ENCODE measurements at regions not wholly inside any gene's neighbourhood (a gene's known extent, or its start where the extent isn't known, plus 50 kb on each side); places are given as distances from the start of the nearest gene placed in this dataset.

GRCh38 chr14:104435147-104436046 lies 144.2 kb upstream of the C14orf180 start:
- no peaks in the 10 kb centered on the region for H3K4me1 Mint-ChIP-seq
- H3K9me3 Mint-ChIP-seq = peaks cover 0 to 1% (median 0%) of the 10 kb centered on the region in 3 donors
- no peak overlapping the region for H3K4me3 Mint-ChIP-seq
- H3K27ac Mint-ChIP-seq = no peak overlapping the region
- H3K36me3 Mint-ChIP-seq = no peaks in the 10 kb centered on the region
- H3K27me3 Mint-ChIP-seq = peaks cover 1% of the 10 kb centered on the region

GRCh38 chr14:104436047-104436591 lies 143.4 kb upstream of the C14orf180 start:
- Mint-ChIP-seq H3K36me3 (no peaks in the 10 kb centered on the region), H3K4me3 (no peak overlapping the region), H3K9me3 (peaks cover 0 to 1% (median 0%) of the 10 kb centered on the region in 3 donors), H3K4me1 (no peaks in the 10 kb centered on the region), H3K27ac (no peak overlapping the region), H3K27me3 (peaks cover 1% of the 10 kb centered on the region)

- no peaks in the 10 kb centered on the region for H3K4me1 Mint-ChIP-seq
- H3K27ac Mint-ChIP-seq = peak overlapping the region in 1 of 3 donors; percentile 62
- H3K36me3 Mint-ChIP-seq = no peaks in the 10 kb centered on the region
- peaks cover 0 to 1% (median 0%) of the 10 kb centered on the region in 3 donors for H3K9me3 Mint-ChIP-seq
- H3K27me3 Mint-ChIP-seq = peaks cover 1% of the 10 kb centered on the region
- peak overlapping the region in 1 of 4 donors; percentile 52 for H3K4me3 Mint-ChIP-seq
Observed at GRCh38 chr14:104436741-104437701, 142.5 kb upstream of the C14orf180 start.

GRCh38 chr14:104437703-104438102 lies 141.9 kb upstream of the C14orf180 start:
- Mint-ChIP-seq H3K4me1 (no peaks in the 10 kb centered on the region), H3K27me3 (peaks cover 1% of the 10 kb centered on the region), H3K9me3 (peaks cover 0 to 1% (median 0%) of the 10 kb centered on the region in 3 donors)

GRCh38 chr14:104438166-104438887 lies 141.2 kb upstream of the C14orf180 start:
- peaks cover 1% of the 10 kb centered on the region for H3K27me3 Mint-ChIP-seq
- H3K4me1 Mint-ChIP-seq = no peaks in the 10 kb centered on the region
- no peak overlapping the region for H3K27ac Mint-ChIP-seq

More at GRCh38 chr14:104437703-104438102, 141.9 kb upstream of the C14orf180 start:
- Mint-ChIP-seq H3K4me3 (no peak overlapping the region), H3K27ac (peak overlapping the region in 1 of 3 donors; percentile 62), H3K36me3 (no peaks in the 10 kb centered on the region)

GRCh38 chr14:104439625-104440024 lies 139.9 kb upstream of the C14orf180 start:
- no peaks in the 10 kb centered on the region for H3K4me1 Mint-ChIP-seq
- no peaks in the 10 kb centered on the region for H3K36me3 Mint-ChIP-seq
- peaks cover under 1% of the 10 kb centered on the region for H3K27me3 Mint-ChIP-seq
- no peak overlapping the region for H3K4me3 Mint-ChIP-seq
- peaks cover 0 to 1% (median 0%) of the 10 kb centered on the region in 3 donors for H3K9me3 Mint-ChIP-seq
- no peak overlapping the region for H3K27ac Mint-ChIP-seq

More at GRCh38 chr14:104438166-104438887, 141.2 kb upstream of the C14orf180 start:
- Mint-ChIP-seq H3K9me3 (peaks cover 0 to 1% (median 0%) of the 10 kb centered on the region in 3 donors), H3K36me3 (no peaks in the 10 kb centered on the region), H3K4me3 (no peak overlapping the region)

- peaks cover 0 to 1% (median 0%) of the 10 kb centered on the region in 3 donors for H3K9me3 Mint-ChIP-seq
- H3K4me3 Mint-ChIP-seq = no peak overlapping the region
- H3K36me3 Mint-ChIP-seq = no peaks in the 10 kb centered on the region
- no peak overlapping the region for H3K27ac Mint-ChIP-seq
- no peaks in the 10 kb centered on the region for H3K27me3 Mint-ChIP-seq
- H3K4me1 Mint-ChIP-seq = no peaks in the 10 kb centered on the region
Observed at GRCh38 chr14:104440297-104440956, 139.1 kb upstream of the C14orf180 start.

- Mint-ChIP-seq H3K4me1 (peaks cover 0 to 2% (median 0%) of the 10 kb centered on the region in 3 donors), H3K27ac (no peak overlapping the region), H3K9me3 (peaks cover 0 to 1% (median 0%) of the 10 kb centered on the region in 3 donors), H3K36me3 (no peaks in the 10 kb centered on the region), H3K4me3 (no peak overlapping the region), H3K27me3 (peaks cover 2% of the 10 kb centered on the region)
Observed at GRCh38 chr14:104441275-104442106, 138.1 kb upstream of the C14orf180 start.

GRCh38 chr14:104442107-104442551 lies 137.4 kb upstream of the C14orf180 start:
- Mint-ChIP-seq H3K27me3 (peaks cover 3% of the 10 kb centered on the region), H3K4me1 (peaks cover 0 to 2% (median 0%) of the 10 kb centered on the region in 3 donors), H3K27ac (no peak overlapping the region), H3K9me3 (peaks cover 0 to 1% (median 0%) of the 10 kb centered on the region in 3 donors), H3K36me3 (no peaks in the 10 kb centered on the region), H3K4me3 (no peak overlapping the region)

- peaks cover 0 to 1% (median 0%) of the 10 kb centered on the region in 3 donors for H3K9me3 Mint-ChIP-seq
- H3K4me3 Mint-ChIP-seq = no peak overlapping the region
- peaks cover 0 to 2% (median 0%) of the 10 kb centered on the region in 3 donors for H3K4me1 Mint-ChIP-seq
- no peak overlapping the region for H3K27ac Mint-ChIP-seq
- peaks cover 8% of the 10 kb centered on the region for H3K27me3 Mint-ChIP-seq
- no peaks in the 10 kb centered on the region for H3K36me3 Mint-ChIP-seq
Observed at GRCh38 chr14:104442631-104443390, 136.8 kb upstream of the C14orf180 start.

GRCh38 chr14:104443391-104444158 lies 136.0 kb upstream of the C14orf180 start:
- Mint-ChIP-seq H3K27me3 (peaks cover 10% of the 10 kb centered on the region), H3K36me3 (no peaks in the 10 kb centered on the region), H3K4me3 (no peak overlapping the region), H3K27ac (peak overlapping the region in 1 of 3 donors; percentile 53), H3K4me1 (peaks cover 0 to 2% (median 0%) of the 10 kb centered on the region in 3 donors), H3K9me3 (peaks cover under 1 to 3% (median 1%) of the 10 kb centered on the region in 3 donors)
